HG02642 (cell line): ENCODE measurements at regions not wholly inside any gene's neighbourhood (a gene's known extent, or its start where the extent isn't known, plus 50 kb on each side); places are given as distances from the start of the nearest gene placed in this dataset.

Experiments
- ATAC-seq: cut with Tn5 transposase; IDR thresholded peaks from one replicate; pipeline ENCODE4 v1.9.1; 2021; ENCODE audit warnings: mild to moderate bottlenecking; ENCODE audit not compliant: unreplicated experiment, poor library complexity

DNA sequence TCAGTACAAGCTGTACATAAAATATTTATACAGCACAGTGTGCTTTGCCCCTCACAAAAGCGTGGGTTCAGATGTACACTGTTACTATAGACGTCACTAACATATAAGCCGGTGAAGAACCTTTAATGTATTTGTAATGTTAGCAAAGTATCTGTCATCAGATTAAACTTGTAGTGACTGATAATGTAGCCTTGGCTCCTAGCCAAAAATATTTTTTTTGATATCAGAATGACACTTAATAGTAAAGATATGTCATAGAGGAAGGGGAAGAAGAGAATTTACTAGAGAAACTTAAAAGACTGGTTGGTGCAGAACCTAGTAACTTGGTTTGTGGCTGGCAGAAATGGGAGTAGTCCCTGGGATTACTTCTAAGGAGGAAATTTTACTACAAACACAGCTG, 258.7 kb upstream of the DMRT1 start:
- no peak for ATAC-seq

- no peak for ATAC-seq
These were observed 254.0 kb upstream of the DMRT1 start for GRCh38 chr9:587527-587926.

- ATAC-seq = no peak
These were observed 252.5 kb upstream of the DMRT1 start for GRCh38 chr9:588981-589380.

DNA sequence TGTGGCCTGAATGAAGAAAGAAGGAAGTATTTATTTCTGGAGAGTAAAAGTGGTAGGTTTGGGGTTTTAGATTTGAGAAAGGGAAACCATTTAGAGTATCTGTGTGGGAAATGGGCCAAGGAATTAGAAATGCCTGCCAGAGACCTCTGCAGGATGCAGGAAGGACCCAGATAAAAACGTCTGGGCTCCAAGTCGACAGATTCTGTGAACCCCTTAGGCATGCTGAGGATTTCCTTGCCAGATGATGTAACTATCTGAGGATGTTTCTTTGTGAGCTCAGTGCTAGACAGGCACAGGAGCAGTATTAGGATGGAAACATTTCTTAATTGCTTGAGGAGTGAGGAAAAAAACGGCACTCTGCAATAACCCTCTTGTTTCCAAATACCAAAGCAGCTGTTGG, 251.8 kb upstream of the DMRT1 start:
- no peak for ATAC-seq

- ATAC-seq = no peak
These were observed 250.2 kb upstream of the DMRT1 start for GRCh38 chr9:591292-591691.

DNA sequence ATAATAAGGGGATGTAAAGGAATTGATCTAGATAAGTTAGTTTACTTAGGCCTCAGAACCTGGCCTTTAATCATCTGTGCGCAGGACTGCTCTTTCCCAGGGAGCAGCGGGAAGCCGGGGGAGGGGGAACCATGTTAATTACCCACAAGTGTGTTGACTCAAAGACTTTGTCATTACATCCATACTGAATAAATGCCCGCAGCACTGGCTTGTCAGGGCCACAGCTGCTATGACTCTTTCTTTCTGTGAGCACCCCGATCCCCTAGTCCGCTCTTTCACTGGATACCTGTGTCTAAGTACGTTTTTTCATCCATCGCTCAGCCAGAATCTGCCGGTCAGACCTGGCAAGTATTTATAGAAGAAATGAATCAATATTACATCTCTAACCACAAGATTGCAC, 249.3 kb upstream of the DMRT1 start:
- no peak for ATAC-seq

- no peak for ATAC-seq
These were observed 248.8 kb upstream of the DMRT1 start for GRCh38 chr9:592733-593132.

- ATAC-seq = no peak
These were observed 247.7 kb upstream of the DMRT1 start for GRCh38 chr9:593809-594208.

DNA sequence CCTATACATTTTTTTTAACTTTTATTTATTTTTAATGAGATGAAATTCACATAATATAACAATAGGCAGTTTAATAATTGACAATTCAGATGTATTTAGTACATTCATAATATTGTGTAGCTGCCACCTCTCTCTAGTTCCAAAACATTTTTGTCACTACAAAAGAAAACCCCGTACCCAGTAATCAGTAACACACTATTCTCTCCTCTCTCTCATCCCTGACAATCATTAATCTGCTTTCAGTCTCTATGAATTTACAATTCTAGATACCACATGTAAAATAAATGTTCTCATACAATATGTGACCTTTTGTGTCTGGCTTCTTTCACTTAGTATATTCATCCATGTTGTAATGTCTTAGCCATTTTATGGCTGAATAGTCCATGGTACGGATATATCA, 244.8 kb upstream of the DMRT1 start:
- no peak for ATAC-seq

DNA sequence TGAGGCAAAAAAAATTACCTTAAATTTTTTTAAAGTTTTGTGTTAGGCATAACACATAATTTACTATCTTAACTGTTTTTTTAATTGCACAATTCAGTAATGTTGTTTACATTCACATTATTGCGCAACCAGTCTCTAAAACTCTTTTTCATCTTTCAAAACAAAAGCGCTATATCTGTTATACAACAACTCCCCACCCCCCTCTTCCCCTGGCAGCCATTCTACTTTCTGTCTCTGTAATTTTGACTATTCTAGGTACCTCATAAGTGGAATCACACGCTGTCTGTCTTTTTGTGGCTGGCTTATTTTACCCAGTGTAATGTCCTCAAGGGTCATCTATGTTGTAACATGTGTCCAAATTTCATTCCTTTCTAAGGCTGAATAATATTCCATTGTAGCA, 241.5 kb upstream of the DMRT1 start:
- no peak for ATAC-seq

DNA sequence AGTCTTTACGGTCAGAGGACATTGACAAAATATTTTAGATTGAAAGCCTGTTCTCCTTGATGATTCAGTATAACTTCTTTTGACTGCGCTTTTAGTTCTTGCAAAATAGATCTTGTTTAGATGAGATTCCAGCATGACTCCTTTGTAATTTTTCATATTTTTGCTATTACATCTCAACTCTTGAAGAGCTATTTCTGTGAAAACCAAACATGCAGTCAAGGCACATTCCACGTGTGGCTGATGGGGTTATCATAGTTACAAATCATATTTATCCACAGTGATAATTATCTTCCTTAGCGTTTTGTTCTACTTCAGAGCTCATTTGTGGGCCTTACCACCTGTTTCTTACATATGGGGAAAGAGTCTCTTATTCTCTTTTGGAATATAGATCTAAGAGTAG, 238.8 kb upstream of the DMRT1 start:
- ATAC-seq = no peak

- no peak for ATAC-seq
These were observed 238.4 kb upstream of the DMRT1 start for GRCh38 chr9:603126-603525.

- no peak for ATAC-seq
These were observed 234.1 kb upstream of the DMRT1 start for GRCh38 chr9:607417-607816.

- ATAC-seq = peak; percentile 76
These were observed 227.6 kb upstream of the DMRT1 start for GRCh38 chr9:613771-614347.

DNA sequence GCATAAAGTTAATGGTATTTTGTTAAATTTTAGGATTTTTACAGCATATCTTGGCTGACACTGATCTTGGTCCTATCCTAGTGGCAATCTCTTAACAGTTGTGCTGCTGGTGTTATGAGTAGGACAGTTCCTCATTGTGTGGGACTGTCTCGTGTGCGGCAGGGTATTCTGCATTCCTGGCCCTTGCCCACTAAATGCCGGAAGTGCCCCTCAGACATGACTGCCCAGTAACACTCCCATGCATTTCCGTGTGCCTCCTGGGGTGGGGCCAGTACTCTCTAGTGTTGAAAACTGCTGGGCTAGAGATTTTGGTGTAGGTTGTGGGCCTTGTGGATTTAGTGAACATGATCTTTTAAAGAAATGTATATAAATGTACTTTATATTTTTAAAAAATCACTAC, 227.1 kb upstream of the DMRT1 start:
- no peak for ATAC-seq

GRCh38 chr9:615756-616155, 225.7 kb upstream of the DMRT1 start:
- no peak for ATAC-seq

DNA sequence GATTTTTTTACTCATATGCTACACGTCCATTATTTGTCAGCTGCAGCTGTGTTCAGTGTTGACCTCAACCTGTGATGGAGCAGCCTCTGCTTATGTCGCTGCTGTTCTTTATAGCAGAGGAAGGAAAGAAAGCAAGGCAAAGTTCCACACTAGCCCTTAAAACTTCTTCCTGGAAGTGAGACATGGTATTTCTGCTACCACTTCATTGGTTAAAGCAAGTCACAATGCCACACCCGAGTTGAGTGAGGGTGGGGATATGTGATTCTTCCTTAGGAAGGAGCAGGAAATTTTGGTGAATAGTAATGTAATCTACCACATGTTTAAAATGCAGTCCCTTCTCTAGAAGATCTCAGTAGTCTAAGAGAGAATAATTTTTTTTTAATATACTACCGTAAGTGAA, 224.8 kb upstream of the DMRT1 start:
- ATAC-seq = no peak

- no peak for ATAC-seq
These were observed 223.9 kb upstream of the DMRT1 start for GRCh38 chr9:617445-618085.

- ATAC-seq = no peak
These were observed 223.0 kb upstream of the DMRT1 start for GRCh38 chr9:618478-618877.

DNA sequence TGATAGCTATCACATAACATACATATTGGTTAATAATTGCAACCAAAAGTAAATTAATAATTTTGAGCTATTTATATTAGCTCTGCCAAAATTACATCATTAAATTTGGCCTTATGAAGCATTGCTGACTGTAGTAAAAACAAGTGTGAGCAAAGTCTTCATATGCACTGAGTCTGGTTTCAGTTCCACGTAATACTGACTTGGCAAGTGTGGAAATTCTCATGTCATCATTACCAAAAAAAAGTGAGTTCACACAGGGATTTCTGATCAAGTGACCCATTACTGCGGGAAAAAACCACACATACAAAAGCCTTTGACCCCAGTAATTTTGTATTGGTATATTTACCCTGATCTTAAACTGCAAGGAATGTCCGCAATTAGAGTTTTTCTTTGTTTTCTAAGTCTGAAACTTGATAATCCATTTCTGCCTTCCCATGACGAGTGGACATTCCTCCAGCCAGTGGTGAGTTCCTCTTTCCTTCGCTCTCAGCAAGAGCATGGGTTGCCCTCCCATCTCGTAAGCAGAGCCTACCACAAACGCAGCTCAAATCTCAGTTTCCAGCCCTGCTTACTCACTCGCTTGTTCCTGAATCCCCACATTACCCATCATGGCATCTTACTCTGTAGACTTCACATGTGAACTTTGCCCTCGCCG, 220.2 kb upstream of the DMRT1 start:
- no peak for ATAC-seq

- no peak for ATAC-seq
These were observed 216.5 kb upstream of the DMRT1 start for GRCh38 chr9:624935-625500.

DNA sequence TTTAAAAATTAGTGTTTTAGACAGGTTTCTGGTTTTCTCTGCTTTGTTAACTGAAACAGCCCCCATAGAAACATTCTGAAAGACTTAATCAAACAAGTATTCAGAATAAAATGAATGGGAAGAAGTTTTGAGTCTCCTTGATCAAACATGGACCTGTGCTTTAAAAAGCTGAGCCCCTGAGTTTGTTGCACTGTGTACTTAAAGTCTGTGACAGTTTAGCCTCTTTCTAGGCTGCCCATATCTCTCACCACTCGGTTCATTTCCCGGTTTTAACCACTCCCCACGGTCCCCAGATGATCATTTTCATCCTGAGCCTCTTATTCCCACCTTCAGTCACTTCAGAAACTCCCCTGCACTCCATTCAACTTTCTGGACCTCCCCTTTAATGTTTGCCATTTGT, 215.9 kb upstream of the DMRT1 start:
- ATAC-seq = no peak
